AG04450 (cell line): ENCODE measurements at regions not wholly inside any gene's neighbourhood (a gene's known extent, or its start where the extent isn't known, plus 50 kb on each side); places are given as distances from the start of the nearest gene placed in this dataset.

Source experiments
- CTCF ChIA-PET: fragments of 300-600, 350-600 bp; formaldehyde crosslinking; extraction: SDS; loops from one replicate; lab custom pipeline; 2022; ENCODE audit warnings: antibody characterized with exemption, inconsistent platforms; lab: Charles Lee
- POLR2A ChIA-PET: fragments of 350-600 bp; formaldehyde crosslinking; extraction: SDS; loops from one replicate; lab custom pipeline; 2021; ENCODE audit warnings: antibody characterized with exemption, inconsistent platforms; lab: Yijun Ruan, JAX
- DNase-seq: peaks from one replicate; pipeline ENCODE4 v3.0.0-alpha.2; 2011; ENCODE audit warnings: low read depth, low spot score
- H3K27ac ChIP-seq: one replicate; pipeline ENCODE4 v1.5.1; 2012; ENCODE audit warnings: low read depth, low read length, control low read depth
- H3K27me3 ChIP-seq: one replicate; pipeline ENCODE4 v1.6.0; 2012; ENCODE audit warnings: low read length; ENCODE audit not compliant: control insufficient read depth, insufficient read depth
- H3K4me3 ChIP-seq: 2 replicates; pipeline ENCODE4 v1.5.1; 2011; ENCODE audit warnings: mild to moderate bottlenecking, low read depth, low read length, control low read depth
- H3K9me3 ChIP-seq: 2 replicates; pipeline ENCODE4 v1.5.1; 2012; ENCODE audit warnings: low read length; ENCODE audit not compliant: control insufficient read depth, insufficient read depth
- CTCF ChIP-seq: IDR thresholded peaks from 2 replicates; pipeline ENCODE4 v1.5.1; 2011; ENCODE audit warnings: low read depth, low read length, control low read depth, inconsistent platforms

GRCh38 chr19:28878862-28879566, 333.9 kb downstream of the UQCRFS1 start:
- ChIA-PET CTCF (interaction anchor here (0.6 to 1.9 kb wide), 17 partner anchors 15 to 913 kb away, joined by 3 to 51 read pairs (median 4); no protein-coding TSS in a partner anchor), POLR2A (no interaction called here)
- peak; percentile 58 for TF ChIP-seq CTCF
- DNase-seq, result peak; percentile 34
- Histone ChIP-seq H3K4me3 (no peak overlapping the region), H3K27me3 (no peaks in the 10 kb centered on the region), H3K27ac (no peak overlapping the region), H3K9me3 (peaks cover 29% of the 10 kb centered on the region)

DNA sequence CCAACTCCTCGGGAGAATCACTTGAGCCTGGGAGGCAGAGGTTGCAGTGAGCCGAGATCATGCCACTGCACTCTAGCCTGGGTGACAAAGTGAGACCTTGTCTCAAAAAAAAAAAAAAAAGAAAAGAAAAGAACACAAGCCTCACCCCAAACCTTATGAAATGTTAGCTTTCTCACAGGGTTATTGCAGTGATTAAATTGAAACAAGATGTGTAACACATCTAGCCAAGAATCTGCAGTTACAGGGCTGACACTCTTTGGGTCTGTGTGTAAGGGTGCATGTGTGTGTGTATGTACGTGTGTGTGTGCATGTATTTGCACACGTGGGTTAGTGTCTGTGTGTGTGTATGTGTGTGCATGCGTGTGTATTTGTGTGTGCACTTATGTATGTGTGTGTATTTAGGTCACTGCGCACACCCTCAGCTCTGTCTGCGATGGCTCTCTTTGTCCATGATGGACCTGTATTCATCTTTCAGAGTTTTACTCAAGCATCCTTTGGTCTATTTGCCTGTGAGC, 336.3 kb downstream of the UQCRFS1 start:
- Histone ChIP-seq H3K4me3 (no peak overlapping the region), H3K27ac (no peak overlapping the region), H3K27me3 (no peaks in the 10 kb centered on the region), H3K9me3 (peaks cover 16% of the 10 kb centered on the region)
- CTCF ChIA-PET, result no interaction called here
- POLR2A ChIA-PET, result no interaction called here
- no peak for DNase-seq
- no peak for TF ChIP-seq CTCF

GRCh38 chr19:28874742-28875141, 338.2 kb downstream of the UQCRFS1 start:
- Histone ChIP-seq H3K4me3 (no peak overlapping the region), H3K27ac (no peak overlapping the region), H3K27me3 (no peaks in the 10 kb centered on the region), H3K9me3 (peaks cover 27% of the 10 kb centered on the region)
- ChIA-PET CTCF (interaction anchor here (1.2 kb wide), 1 partner anchor 138 kb away, joined by 3 read pairs; no protein-coding TSS in a partner anchor), POLR2A (no interaction called here)
- TF ChIP-seq CTCF, result no peak
- DNase-seq, result no peak

- peaks cover 38% of the 10 kb centered on the region for H3K9me3 ChIP-seq
- no peak for DNase-seq
- POLR2A ChIA-PET, result no interaction called here
- H3K27me3 ChIP-seq, result no peaks in the 10 kb centered on the region
- H3K4me3 ChIP-seq, result no peak overlapping the region
- TF ChIP-seq CTCF, result no peak
- CTCF ChIA-PET, result no interaction called here
- H3K27ac ChIP-seq, result no peak overlapping the region
These were observed 339.6 kb downstream of the UQCRFS1 start for GRCh38 chr19:28873301-28873700.

GRCh38 chr19:28871099-28871725, 341.7 kb downstream of the UQCRFS1 start:
- Histone ChIP-seq H3K4me3 (no peak overlapping the region), H3K27ac (no peak overlapping the region), H3K27me3 (no peaks in the 10 kb centered on the region), H3K9me3 (peaks cover 42% of the 10 kb centered on the region)
- DNase-seq, result no peak
- POLR2A ChIA-PET, result no interaction called here
- TF ChIP-seq CTCF, result no peak
- CTCF ChIA-PET, result no interaction called here
